ENCODE measurements at regions not wholly inside any gene's neighbourhood (a gene's known extent, or its start where the extent isn't known, plus 50 kb on each side); places are given as distances from the start of the nearest gene placed in this dataset.

GRCh38 chr3:76694063-76694462, 345.8 kb upstream of the ROBO2 start:
- H3K4me3 ChIP-seq: no peak overlapping the region
- peaks cover 0 to 2% (median 0%) of the 10 kb centered on the region in 12 donors for H3K9me3 ChIP-seq
- DNase-seq (no peak), ATAC-seq (no peak)
- H3K27ac ChIP-seq: no peak overlapping the region
- no peaks in the 10 kb centered on the region for H3K4me1 ChIP-seq
- 46 to 61% (median 55%) methylated on average over 5 of the region's 5 CpGs for WGBS, 4 donors
- no peak for TF ChIP-seq POLR2A (IDR thresholded peaks at IDR 0.05)
- TF ChIP-seq CTCF (IDR thresholded peaks at IDR 0.05): no peak
- H3K36me3 ChIP-seq: no peaks in the 10 kb centered on the region
- intact Hi-C loops (cut with DNase I): no loop called here
- peaks cover 0 to 5% (median 0%) of the 10 kb centered on the region in 9 donors for H3K27me3 ChIP-seq

- ATAC-seq: no peak
Measured at GRCh38 chr3:76698136-76698706, 341.7 kb upstream of the ROBO2 start.

GRCh38 chr3:76699846-76700245, 340.1 kb upstream of the ROBO2 start:
- 58 to 74% (median 68%) methylated on average over 1 of the region's 1 CpG for WGBS, 4 donors

More at GRCh38 chr3:76698136-76698706, 341.7 kb upstream of the ROBO2 start:
- H3K27ac ChIP-seq: no peak overlapping the region
- no peak overlapping the region for H3K4me3 ChIP-seq
- TF ChIP-seq POLR2A (IDR thresholded peaks at IDR 0.05) (no peak), CTCF (IDR thresholded peaks at IDR 0.05) (no peak)
- no peaks in the 10 kb centered on the region for H3K36me3 ChIP-seq
- DNase-seq: no peak
- H3K9me3 ChIP-seq: no peaks in the 10 kb centered on the region
- 34 to 36% (median 34%) methylated on average over 7 of the region's 7 CpGs for WGBS, 4 donors
- H3K27me3 ChIP-seq: peaks cover 0 to 5% (median 0%) of the 10 kb centered on the region in 9 donors
- H3K4me1 ChIP-seq: no peaks in the 10 kb centered on the region
- intact Hi-C loops (cut with DNase I): no loop called here

GRCh38 chr3:76700323-76700722, 339.6 kb upstream of the ROBO2 start:
- Histone ChIP-seq H3K4me1 (no peaks in the 10 kb centered on the region), H3K27me3 (peaks cover 0 to 5% (median 0%) of the 10 kb centered on the region in 9 donors), H3K36me3 (no peaks in the 10 kb centered on the region), H3K4me3 (no peak overlapping the region), H3K27ac (no peak overlapping the region), H3K9me3 (no peaks in the 10 kb centered on the region)
- intact Hi-C loops (cut with DNase I): no loop called here
- DNase-seq (no peak), ATAC-seq (no peak)
- 67 to 72% (median 70%) methylated on average over 3 of the region's 3 CpGs for WGBS, 4 donors
- TF ChIP-seq POLR2A (IDR thresholded peaks at IDR 0.05) (no peak), CTCF (IDR thresholded peaks at IDR 0.05) (no peak)

More at GRCh38 chr3:76699846-76700245, 340.1 kb upstream of the ROBO2 start:
- TF ChIP-seq POLR2A (IDR thresholded peaks at IDR 0.05) (no peak), CTCF (IDR thresholded peaks at IDR 0.05) (no peak)
- Histone ChIP-seq H3K4me3 (no peak overlapping the region), H3K27me3 (peaks cover 0 to 5% (median 0%) of the 10 kb centered on the region in 9 donors), H3K36me3 (no peaks in the 10 kb centered on the region), H3K4me1 (no peaks in the 10 kb centered on the region), H3K9me3 (no peaks in the 10 kb centered on the region), H3K27ac (no peak overlapping the region)
- no peak for DNase-seq
- intact Hi-C loops (cut with DNase I): no loop called here
- ATAC-seq: no peak
